ENCODE measurements at regions not wholly inside any gene's neighbourhood (a gene's known extent, or its start where the extent isn't known, plus 50 kb on each side); places are given as distances from the start of the nearest gene placed in this dataset.
"Not testable (repeated sequence)": the region's sequence is repeated elsewhere in the genome, so short reads cannot be mapped to it uniquely, and the experiment has no call there.

GRCh38 chr15:37427393-37427792 lies 327.0 kb upstream of the MEIS2 start:
- DNase-seq, result not testable (repeated sequence)

- no peak for DNase-seq
Measured at GRCh38 chr15:37446921-37447320, 346.6 kb upstream of the MEIS2 start.

GRCh38 chr15:37452498-37452897 lies 352.1 kb upstream of the MEIS2 start:
- no peak for DNase-seq

- no peak for DNase-seq
Measured at GRCh38 chr15:37480482-37480881, 380.1 kb upstream of the MEIS2 start.

GRCh38 chr15:37481126-37481525 lies 380.8 kb upstream of the MEIS2 start:
- DNase-seq, result no peak

- DNase-seq, result no peak
Measured at GRCh38 chr15:37483779-37484178, 383.4 kb upstream of the MEIS2 start.

GRCh38 chr15:37485056-37485455 lies 384.7 kb upstream of the MEIS2 start:
- no peak for DNase-seq

GRCh38 chr15:37490707-37491106 lies 390.4 kb upstream of the MEIS2 start:
- no peak for DNase-seq

- DNase-seq, result no peak
Measured at GRCh38 chr15:37516621-37517020, 416.3 kb upstream of the MEIS2 start.

- no peak for DNase-seq
Measured at GRCh38 chr15:37517191-37517895, 417.0 kb upstream of the MEIS2 start.

GRCh38 chr15:37518436-37518835 lies 416.0 kb upstream of the TMCO5A start:
- no peak for DNase-seq

GRCh38 chr15:37520026-37520425 lies 414.4 kb upstream of the TMCO5A start:
- no peak for DNase-seq

- DNase-seq, result no peak
Measured at GRCh38 chr15:37520882-37521281, 413.6 kb upstream of the TMCO5A start.

GRCh38 chr15:37524601-37525000 lies 409.8 kb upstream of the TMCO5A start:
- DNase-seq, result no peak

GRCh38 chr15:37528432-37528831 lies 406.0 kb upstream of the TMCO5A start:
- no peak for DNase-seq

GRCh38 chr15:37536967-37537605 lies 397.4 kb upstream of the TMCO5A start:
- DNase-seq, result no peak

- no peak for DNase-seq
Measured at GRCh38 chr15:37537802-37538201, 396.6 kb upstream of the TMCO5A start.

- no peak for DNase-seq
Measured at GRCh38 chr15:37548116-37548515, 386.3 kb upstream of the TMCO5A start.

- DNase-seq, result no peak
Measured at GRCh38 chr15:37550360-37551024, 383.9 kb upstream of the TMCO5A start.

- DNase-seq, result no peak
Measured at GRCh38 chr15:37572401-37572800, 362.0 kb upstream of the TMCO5A start.

- DNase-seq, result no peak
Measured at GRCh38 chr15:37574985-37575384, 359.5 kb upstream of the TMCO5A start.

GRCh38 chr15:37576952-37577351 lies 357.5 kb upstream of the TMCO5A start:
- DNase-seq, result no peak

GRCh38 chr15:37581866-37582532 lies 352.4 kb upstream of the TMCO5A start:
- DNase-seq, result no peak

GRCh38 chr15:37582852-37583251 lies 351.6 kb upstream of the TMCO5A start:
- no peak for DNase-seq
